Trophoblast cell (in vitro differentiated cells and primary cell): ENCODE measurements at regions not wholly inside any gene's neighbourhood (a gene's known extent, or its start where the extent isn't known, plus 50 kb on each side); places are given as distances from the start of the nearest gene placed in this dataset.

Experiments
- DNase-seq, 2 donors: peaks; one replicate each; pipeline ENCODE4 v3.0.0-alpha.2; 2016
- H2AFZ ChIP-seq: 2 replicates; pipeline ENCODE4 v1.6.1; 2013; ENCODE audit warnings: low read length, moderate library complexity, mild to moderate bottlenecking; ENCODE audit not compliant: insufficient read depth, poor library complexity
- H2AK5ac ChIP-seq: 2 replicates; pipeline ENCODE4 v1.6.1; 2013; ENCODE audit warnings: mild to moderate bottlenecking, low read length
- H2BK120ac ChIP-seq: 2 replicates; pipeline ENCODE4 v1.6.1; 2013; ENCODE audit warnings: low read length, mild to moderate bottlenecking, moderate library complexity; ENCODE audit not compliant: insufficient read depth, poor library complexity
- H2BK12ac ChIP-seq: 2 replicates; pipeline ENCODE4 v1.6.1; 2013; ENCODE audit warnings: mild to moderate bottlenecking, low read length, moderate library complexity
- H2BK5ac ChIP-seq: 2 replicates; pipeline ENCODE4 v1.6.1; 2013; ENCODE audit warnings: low read length, low read depth, moderate library complexity, mild to moderate bottlenecking; ENCODE audit not compliant: poor library complexity
- H3K14ac ChIP-seq: 2 replicates; pipeline ENCODE4 v1.6.1; 2013; ENCODE audit warnings: mild to moderate bottlenecking, low read length
- H3K18ac ChIP-seq: 2 replicates; pipeline ENCODE4 v1.6.1; 2013; ENCODE audit warnings: mild to moderate bottlenecking, low read length
- H3K23ac ChIP-seq: 2 replicates; pipeline ENCODE4 v1.6.1; 2013; ENCODE audit warnings: low read length
- H3K27ac ChIP-seq: 2 replicates; pipeline ENCODE4 v1.5.1; 2013; ENCODE audit warnings: low read depth, mild to moderate bottlenecking, inconsistent platforms, low read length, moderate library complexity
- H3K27me3 ChIP-seq: 2 replicates; pipeline ENCODE4 v1.6.1; 2013; ENCODE audit warnings: inconsistent platforms, mild to moderate bottlenecking, low read length, moderate library complexity; ENCODE audit not compliant: insufficient read depth
- H3K36me3 ChIP-seq, 2 experiments: 1 replicate in 1 of 2; 2 replicates in 1 of 2; pipeline ENCODE4 v1.6.1; 2013; ENCODE audit warnings: low read length in 2 of 2, mild to moderate bottlenecking in 2 of 2, moderate library complexity in 1 of 2; ENCODE audit not compliant: insufficient read depth in 2 of 2, control insufficient read depth in 1 of 2
- H3K4ac ChIP-seq: 2 replicates; pipeline ENCODE4 v1.6.1; 2013; ENCODE audit warnings: low read depth, mild to moderate bottlenecking, low read length, moderate library complexity
- H3K4me1 ChIP-seq, 2 experiments: 1 replicate in 1 of 2; 2 replicates in 1 of 2; pipeline ENCODE4 v1.6.1; 2013; ENCODE audit warnings: low read length in 2 of 2, mild to moderate bottlenecking in 2 of 2, moderate library complexity in 1 of 2; ENCODE audit not compliant: insufficient read depth in 2 of 2, control insufficient read depth in 1 of 2
- H3K4me2 ChIP-seq: 2 replicates; pipeline ENCODE4 v1.6.1; 2013; ENCODE audit warnings: inconsistent platforms, mild to moderate bottlenecking, low read length, moderate library complexity
- H3K4me3 ChIP-seq: 2 replicates; pipeline ENCODE4 v1.5.1; 2013; ENCODE audit warnings: mild to moderate bottlenecking, low read depth, low read length, inconsistent platforms
- H3K79me1 ChIP-seq: one replicate; pipeline ENCODE4 v1.6.1; 2013; ENCODE audit warnings: low read length
- H3K79me2 ChIP-seq: 2 replicates; pipeline ENCODE4 v1.6.1; 2013; ENCODE audit warnings: low read length, mild to moderate bottlenecking; ENCODE audit not compliant: control insufficient read depth, insufficient read depth, poor library complexity
- H3K9ac ChIP-seq: 2 replicates; pipeline ENCODE4 v1.6.1; 2013; ENCODE audit warnings: mild to moderate bottlenecking, low read length
- H3K9me3 ChIP-seq: 2 replicates; pipeline ENCODE4 v1.6.1; 2013; ENCODE audit warnings: low read depth, mild to moderate bottlenecking, control low read depth, inconsistent platforms, low read length; ENCODE audit not compliant: insufficient read depth
- H4K12ac ChIP-seq: 2 replicates; pipeline ENCODE4 v1.6.1; 2013; ENCODE audit warnings: low read depth, mild to moderate bottlenecking, low read length, moderate library complexity
- H4K8ac ChIP-seq: 2 replicates; pipeline ENCODE4 v1.6.1; 2013; ENCODE audit warnings: low read depth, mild to moderate bottlenecking, low read length, moderate library complexity
- H4K91ac ChIP-seq: one replicate; pipeline ENCODE4 v1.6.1; 2013; ENCODE audit warnings: low read depth, mild to moderate bottlenecking, low read length, moderate library complexity
- WGBS: extraction: QIAGEN DNeasy Blood & Tissue Kit; methylation state at CpG from one replicate; pipeline ENCODE4 v1.1.7; 2013; ENCODE audit warnings: missing lambda C conversion rate; ENCODE audit not compliant: insufficient read length, insufficient coverage; ENCODE audit errors: extremely low coverage; 5-methylcytosine and 5-hydroxymethylcytosine counted together

GRCh38 chr4:36551697-36552214 is 270.3 kb downstream of the DTHD1 start:
- no CpG with 5 or more reads among the region's 4 CpGs for WGBS
- Histone ChIP-seq H3K79me1 (no peaks in the 10 kb centered on the region), H3K4me2 (no peak overlapping the region), H2BK120ac (no peak overlapping the region), H4K91ac (no peak overlapping the region), H3K23ac (no peak overlapping the region), H3K27ac (no peak overlapping the region), H3K14ac (no peak overlapping the region), H3K9me3 (no peaks in the 10 kb centered on the region), H3K9ac (no peak overlapping the region), H4K12ac (no peak overlapping the region), H2BK5ac (no peak overlapping the region), H3K18ac (no peak overlapping the region), H3K79me2 (no peaks in the 10 kb centered on the region), H3K4ac (no peak overlapping the region), H4K8ac (no peak overlapping the region), H3K4me1 (no peaks in the 10 kb centered on the region), H3K27me3 (no peaks in the 10 kb centered on the region), H3K4me3 (no peak overlapping the region), H2AK5ac (no peak overlapping the region), H2AFZ (no peak overlapping the region), H3K36me3 (no peaks in the 10 kb centered on the region), H2BK12ac (no peak overlapping the region)
- no peak for DNase-seq

GRCh38 chr4:36553029-36553428 is 271.6 kb downstream of the DTHD1 start:
- no peak overlapping the region for H2BK120ac ChIP-seq
- no peak overlapping the region for H3K14ac ChIP-seq
- H3K4me1 ChIP-seq, result no peaks in the 10 kb centered on the region
- no peak overlapping the region for H2BK5ac ChIP-seq
- H3K79me2 ChIP-seq, result no peaks in the 10 kb centered on the region
- H3K27ac ChIP-seq, result no peak overlapping the region
- no peaks in the 10 kb centered on the region for H3K36me3 ChIP-seq
- H3K9me3 ChIP-seq, result no peaks in the 10 kb centered on the region
- WGBS, result no CpG with 5 or more reads among the region's 1 CpG
- no peak overlapping the region for H3K9ac ChIP-seq
- H4K12ac ChIP-seq, result no peak overlapping the region
- H3K23ac ChIP-seq, result no peak overlapping the region
- DNase-seq, result no peak
- H3K79me1 ChIP-seq, result no peaks in the 10 kb centered on the region
- H3K4me3 ChIP-seq, result no peak overlapping the region
- H4K91ac ChIP-seq, result no peak overlapping the region
- H2AFZ ChIP-seq, result no peak overlapping the region
- no peak overlapping the region for H2BK12ac ChIP-seq
- no peaks in the 10 kb centered on the region for H3K27me3 ChIP-seq
- H4K8ac ChIP-seq, result no peak overlapping the region
- no peak overlapping the region for H3K4me2 ChIP-seq
- no peak overlapping the region for H2AK5ac ChIP-seq
- no peak overlapping the region for H3K18ac ChIP-seq
- no peak overlapping the region for H3K4ac ChIP-seq

GRCh38 chr4:36553453-36553852 is 272.0 kb downstream of the DTHD1 start:
- Histone ChIP-seq H2AK5ac (no peak overlapping the region), H4K12ac (no peak overlapping the region), H3K79me1 (no peaks in the 10 kb centered on the region), H2BK12ac (no peak overlapping the region), H2AFZ (no peak overlapping the region), H3K18ac (no peak overlapping the region), H3K4me2 (no peak overlapping the region), H3K36me3 (no peaks in the 10 kb centered on the region), H3K9me3 (no peaks in the 10 kb centered on the region), H4K91ac (no peak overlapping the region), H3K4me1 (no peaks in the 10 kb centered on the region), H3K4me3 (no peak overlapping the region), H3K27ac (no peak overlapping the region), H2BK5ac (no peak overlapping the region), H3K4ac (no peak overlapping the region), H2BK120ac (no peak overlapping the region), H3K27me3 (no peaks in the 10 kb centered on the region), H4K8ac (no peak overlapping the region), H3K79me2 (no peaks in the 10 kb centered on the region), H3K23ac (no peak overlapping the region), H3K14ac (no peak overlapping the region), H3K9ac (no peak overlapping the region)
- no CpG with 5 or more reads among the region's 3 CpGs for WGBS
- DNase-seq, result no peak

- H4K12ac ChIP-seq, result no peak overlapping the region
These were observed 275.6 kb downstream of the DTHD1 start for GRCh38 chr4:36556984-36557383.

More at GRCh38 chr4:36556984-36557383, 275.6 kb downstream of the DTHD1 start:
- Histone ChIP-seq H4K91ac (no peak overlapping the region), H3K27me3 (no peaks in the 10 kb centered on the region), H3K4me2 (no peak overlapping the region), H2BK120ac (no peak overlapping the region), H3K14ac (no peak overlapping the region), H2BK12ac (no peak overlapping the region), H3K4me3 (no peak overlapping the region), H2BK5ac (no peak overlapping the region), H3K79me2 (no peaks in the 10 kb centered on the region), H2AFZ (no peak overlapping the region), H3K9me3 (no peaks in the 10 kb centered on the region), H3K36me3 (no peaks in the 10 kb centered on the region), H3K4ac (no peak overlapping the region), H3K79me1 (no peaks in the 10 kb centered on the region), H3K4me1 (no peaks in the 10 kb centered on the region), H3K18ac (no peak overlapping the region), H2AK5ac (no peak overlapping the region), H3K23ac (no peak overlapping the region), H3K9ac (no peak overlapping the region), H4K8ac (no peak overlapping the region), H3K27ac (no peak overlapping the region)
- DNase-seq, result no peak
